ENCODE measurements at regions not wholly inside any gene's neighbourhood (a gene's known extent, or its start where the extent isn't known, plus 50 kb on each side); places are given as distances from the start of the nearest gene placed in this dataset.

- no peak overlapping the region for H4K91ac ChIP-seq (replicated peaks; ENCODE audit: insufficient read length, low read length)
- DNase-seq (ENCODE audit: low read depth in 1 of 2, low spot score in 2 of 2) (no peak), FAIRE-seq (no peak)
- no peak overlapping the region for H3K4me3 ChIP-seq (ENCODE audit: extremely low read depth in 1 of 4, insufficient read depth in 2 of 4, low read depth in 3 of 4, low read length in 4 of 4)
- TF ChIP-seq BRCA1 (IDR thresholded peaks at IDR 0.05; ENCODE audit: low read depth, low read length), result no peak
- TF ChIP-seq PHF8 (conservative IDR thresholded peaks at IDR 0.05; ENCODE audit: low read depth, low read length), result no peak
- no peak for TF ChIP-seq KDM1A (IDR thresholded peaks at IDR 0.05; ENCODE audit: borderline replicate concordance, low read length)
- no peak for TF ChIP-seq ATF2 (IDR thresholded peaks at IDR 0.05; ENCODE audit: low read length)
- no peak overlapping the region for H3K27ac ChIP-seq (ENCODE audit: low read depth, low read length)
- no peak overlapping the region for H4K5ac ChIP-seq (ENCODE audit: insufficient read length, low read depth, low read length)
- H3K9me3 ChIP-seq (ENCODE audit: insufficient read depth in 2 of 2, low read depth in 1 of 2, low read length in 1 of 2), result no peaks in the 10 kb centered on the region
- no peak overlapping the region for H2BK120ac ChIP-seq (replicated peaks; ENCODE audit: low read depth, low read length)
- H3K9ac ChIP-seq (replicated peaks in 1 of 4; ENCODE audit: extremely low read depth in 1 of 4, low read depth in 3 of 4, low read length in 3 of 4), result no peak overlapping the region
- H3K79me1 ChIP-seq (ENCODE audit: low read depth, low read length), result no peaks in the 10 kb centered on the region
- H3K27me3 ChIP-seq (replicated peaks in 1 of 4; ENCODE audit: control insufficient read depth in 3 of 4, extremely low read depth in 1 of 4, insufficient read depth in 3 of 4, low read length in 3 of 4), result no peaks in the 10 kb centered on the region
- H3K36me3 ChIP-seq (ENCODE audit: control insufficient read depth in 2 of 4, insufficient read depth in 4 of 4, low read length in 3 of 4), result no peaks in the 10 kb centered on the region
- ChIA-PET CTCF (ENCODE audit: partially characterized antibody) (interaction anchor here (0.6 kb wide), 1 partner anchor 81 kb away, joined by 3 read pairs; no protein-coding TSS in a partner anchor), POLR2A (ENCODE audit: partially characterized antibody) (no interaction called here)
- no peaks in the 10 kb centered on the region for H3K4me1 ChIP-seq (replicated peaks in 1 of 4; ENCODE audit: control insufficient read depth in 3 of 4, insufficient read depth in 4 of 4, low read length in 3 of 4)
- H4K8ac ChIP-seq (ENCODE audit: extremely low read depth, insufficient read depth, low read length), result no peak overlapping the region
- no peak overlapping the region for H3K14ac ChIP-seq (ENCODE audit: insufficient read length)
- H3K23me2 ChIP-seq (ENCODE audit: low read depth, low read length), result no peaks in the 10 kb centered on the region
- H2AK5ac ChIP-seq (ENCODE audit: low read depth, low read length), result no peak overlapping the region
- H3K4ac ChIP-seq (replicated peaks; ENCODE audit: insufficient read length, low read depth, low read length), result no peak overlapping the region
- no peak overlapping the region for H2BK15ac ChIP-seq (ENCODE audit: low read length)
- no peak overlapping the region for H3K4me2 ChIP-seq (ENCODE audit: insufficient read depth in 1 of 2, low read depth in 2 of 2, low read length in 2 of 2)
- no peaks in the 10 kb centered on the region for H3K79me2 ChIP-seq (ENCODE audit: control insufficient read depth in 1 of 2, insufficient read depth in 2 of 2, low read length in 2 of 2)
- no peaks in the 10 kb centered on the region for H4K20me1 ChIP-seq (replicated peaks in 1 of 2; ENCODE audit: control insufficient read depth in 1 of 2, insufficient read depth in 2 of 2, low read length in 2 of 2)
- H2BK20ac ChIP-seq (ENCODE audit: low read length), result no peak overlapping the region
- WGBS, 2 experiments (ENCODE audit: extremely low coverage in 1 of 2, insufficient coverage in 1 of 2, insufficient read length in 1 of 2, insufficient replicate concordance in 2 of 2, low coverage in 1 of 2, low lambda C conversion rate in 2 of 2, missing lambda C conversion rate in 1 of 2), result 76% methylated on average over 1 of the region's 1 CpG; no CpG with 5 or more reads in 1 of the 2 experiments
- no peak overlapping the region for H3K23ac ChIP-seq (ENCODE audit: insufficient read length)
- no peak overlapping the region for H2BK5ac ChIP-seq (ENCODE audit: low read depth, low read length)
- H3K18ac ChIP-seq (ENCODE audit: extremely low read depth, low read length), result no peak overlapping the region
- no peak overlapping the region for H2BK12ac ChIP-seq (ENCODE audit: low read depth, low read length)
- no peak overlapping the region for H3K56ac ChIP-seq (replicated peaks; ENCODE audit: insufficient read length, low read depth, low read length)
- no peak overlapping the region for H2AFZ ChIP-seq (ENCODE audit: low read length)
Measured at GRCh38 chr4:171265190-171265818, 547.9 kb upstream of the GALNTL6 start.
